Body of pancreas (tissue), 4 donors: ENCODE measurements at regions not wholly inside any gene's neighbourhood (a gene's known extent, or its start where the extent isn't known, plus 50 kb on each side); places are given as distances from the start of the nearest gene placed in this dataset.

Experiments used
- CTCF ChIP-seq, 7 experiments: fragments of 450-650 bp in 4 of 7; fragments of 200-600 bp in 3 of 7; sonication (generic) in 3 of 7; IDR thresholded peaks; one replicate each; pipeline ENCODE4 v1.5.1; 2016 to 2019; ENCODE audit warnings: antibody characterized with exemption in 7 of 7
- POLR2A ChIP-seq, 3 donors: fragments of 450-650 bp; IDR thresholded peaks; one replicate each; pipeline ENCODE4 v1.6.1; 2016; ENCODE audit warnings: antibody characterized with exemption in 3 of 3, mild to moderate bottlenecking in 2 of 3

GRCh38 chr12:71242511-71242910 is 84.7 kb upstream of the TSPAN8 start:
- TF ChIP-seq CTCF (IDR thresholded peaks at IDR 0.05) (no peak), POLR2A (IDR thresholded peaks at IDR 0.05) (no peak)
